ENCODE measurements at regions not wholly inside any gene's neighbourhood (a gene's known extent, or its start where the extent isn't known, plus 50 kb on each side); places are given as distances from the start of the nearest gene placed in this dataset.

DNA sequence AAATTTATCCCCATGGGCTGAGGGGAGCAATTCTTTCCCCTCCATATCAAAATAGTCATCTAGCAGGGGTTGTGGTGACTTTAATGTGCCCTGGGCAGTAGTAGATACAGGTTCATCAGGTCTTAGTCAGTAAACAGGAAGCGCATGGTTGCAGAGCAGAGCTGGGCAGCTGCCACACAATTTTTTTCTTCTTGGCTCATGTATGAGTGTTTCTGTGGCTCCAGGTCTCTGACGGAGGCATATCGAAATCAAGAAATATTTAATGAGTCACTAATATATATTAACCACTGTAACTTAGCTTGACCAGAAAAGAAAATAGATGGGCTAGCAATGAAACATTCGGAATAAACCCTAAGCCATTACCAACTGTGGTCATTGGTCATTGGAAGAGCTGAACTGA lies 68.4 kb upstream of the UBL3 start:
- TF ChIP-seq POLR2A (IDR thresholded peaks at IDR 0.05; ENCODE audit: control extremely low read depth in 1 of 2, low read depth in 2 of 2, low read length in 2 of 2) (no peak), RBBP5 (IDR thresholded peaks at IDR 0.05; ENCODE audit: borderline replicate concordance, low read depth, low read length) (no peak), PHF8 (conservative IDR thresholded peaks at IDR 0.05; ENCODE audit: low read depth, low read length) (no peak), SIN3A (conservative IDR thresholded peaks at IDR 0.05 in 1 of 2, IDR thresholded peaks at IDR 0.05 in 1 of 2; ENCODE audit: low read depth in 1 of 2, low read length in 2 of 2) (no peak)
- TF ChIP-seq, protein P1, sequence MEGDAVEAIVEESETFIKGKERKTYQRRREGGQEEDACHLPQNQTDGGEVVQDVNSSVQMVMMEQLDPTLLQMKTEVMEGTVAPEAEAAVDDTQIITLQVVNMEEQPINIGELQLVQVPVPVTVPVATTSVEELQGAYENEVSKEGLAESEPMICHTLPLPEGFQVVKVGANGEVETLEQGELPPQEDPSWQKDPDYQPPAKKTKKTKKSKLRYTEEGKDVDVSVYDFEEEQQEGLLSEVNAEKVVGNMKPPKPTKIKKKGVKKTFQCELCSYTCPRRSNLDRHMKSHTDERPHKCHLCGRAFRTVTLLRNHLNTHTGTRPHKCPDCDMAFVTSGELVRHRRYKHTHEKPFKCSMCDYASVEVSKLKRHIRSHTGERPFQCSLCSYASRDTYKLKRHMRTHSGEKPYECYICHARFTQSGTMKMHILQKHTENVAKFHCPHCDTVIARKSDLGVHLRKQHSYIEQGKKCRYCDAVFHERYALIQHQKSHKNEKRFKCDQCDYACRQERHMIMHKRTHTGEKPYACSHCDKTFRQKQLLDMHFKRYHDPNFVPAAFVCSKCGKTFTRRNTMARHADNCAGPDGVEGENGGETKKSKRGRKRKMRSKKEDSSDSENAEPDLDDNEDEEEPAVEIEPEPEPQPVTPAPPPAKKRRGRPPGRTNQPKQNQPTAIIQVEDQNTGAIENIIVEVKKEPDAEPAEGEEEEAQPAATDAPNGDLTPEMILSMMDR (IDR thresholded peaks at IDR 0.05; ENCODE audit: control extremely low read depth in 1 of 3, insufficient read depth in 1 of 3, low read depth in 1 of 3, low read length in 3 of 3) = no peak
